Calu3 (cell line): ENCODE measurements at regions not wholly inside any gene's neighbourhood (a gene's known extent, or its start where the extent isn't known, plus 50 kb on each side); places are given as distances from the start of the nearest gene placed in this dataset.

ENCODE experiments used
- BruUV-seq: library from RNA; stranded (reverse); fragments of 400-500 nt; replicated peaks from 2 replicates; lab custom pipeline; 2021; lab: Mats Ljungman, UMichigan
- CTCF ChIA-PET: fragments of 300-600 bp; sonication (Branson Sonifier 250); formaldehyde crosslinking; loops from one replicate; lab custom pipeline; 2022; ENCODE audit warnings: antibody characterized with exemption; lab: Charles Lee
- DNase-seq: peaks from one replicate; pipeline ENCODE4 v3.0.0; 2022
- H3K27ac Mint-ChIP-seq: one replicate; pipeline ENCODE4 v1.8.0; 2022; ENCODE audit warnings: mixed read lengths; ENCODE audit not compliant: unreplicated experiment
- H3K27me3 Mint-ChIP-seq: one replicate; pipeline ENCODE4 v1.8.0; 2022; ENCODE audit warnings: mixed read lengths; ENCODE audit not compliant: unreplicated experiment
- H3K36me3 Mint-ChIP-seq: one replicate; pipeline ENCODE4 v1.8.0; 2022; ENCODE audit warnings: mild to moderate bottlenecking, moderate library complexity, mixed read lengths; ENCODE audit not compliant: insufficient read depth, unreplicated experiment
- H3K4me1 Mint-ChIP-seq: one replicate; pipeline ENCODE4 v1.8.0; 2022; ENCODE audit warnings: mild to moderate bottlenecking, low read depth, mixed read lengths; ENCODE audit not compliant: unreplicated experiment
- H3K4me3 Mint-ChIP-seq: one replicate; pipeline ENCODE4 v1.8.0; 2022; ENCODE audit warnings: mild to moderate bottlenecking, low read depth, moderate library complexity, mixed read lengths; ENCODE audit not compliant: unreplicated experiment
- H3K9me3 Mint-ChIP-seq: one replicate; pipeline ENCODE4 v1.8.0; 2022; ENCODE audit warnings: low read depth, mixed read lengths; ENCODE audit not compliant: unreplicated experiment
- CTCF ChIP-seq: fragments of 200-600 bp; IDR thresholded peaks from one replicate; pipeline ENCODE4 v1.8.0; 2022; ENCODE audit warnings: antibody characterized with exemption; ENCODE audit not compliant: unreplicated experiment
- intact Hi-C: fragments of 100-400 bp; cut with micrococcal nuclease; formaldehyde crosslinking; loops from one replicate; pipeline ENCODE4 v1.10.0; 2022; ENCODE audit not compliant: unreplicated experiment

DNA sequence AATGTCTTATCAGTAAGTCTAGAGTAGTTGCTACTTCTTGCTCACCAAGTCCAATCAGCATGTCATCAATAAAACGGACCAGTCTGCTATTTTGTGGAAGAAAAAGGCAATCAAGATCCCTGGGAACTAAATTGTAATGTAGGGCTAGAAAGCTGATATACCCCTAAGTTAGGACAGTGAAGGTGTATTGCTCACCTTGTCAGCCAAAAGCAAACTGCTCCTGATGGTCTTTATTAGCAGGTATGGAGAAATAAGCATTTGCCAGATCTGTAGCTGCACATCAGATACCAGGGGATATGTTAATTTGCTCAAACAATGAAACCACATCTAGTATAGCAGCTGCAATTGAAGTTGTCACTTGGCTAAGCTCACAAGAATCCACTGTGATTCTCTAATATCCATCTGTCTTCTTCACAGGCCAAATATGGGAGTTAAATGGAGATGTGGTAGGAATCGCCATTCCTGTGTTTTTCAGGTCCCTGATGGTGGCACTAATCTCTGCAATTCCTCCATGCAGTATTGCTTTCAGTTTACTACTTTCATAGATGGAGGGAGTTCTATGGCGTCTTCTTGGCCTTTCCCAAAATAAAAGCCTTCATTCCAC is 75.0 kb downstream of the TMEM237 start:
- Mint-ChIP-seq H3K4me3 (no peak overlapping the region), H3K4me1 (no peaks in the 10 kb centered on the region), H3K9me3 (no peaks in the 10 kb centered on the region), H3K27me3 (no peaks in the 10 kb centered on the region), H3K36me3 (no peaks in the 10 kb centered on the region), H3K27ac (no peak overlapping the region)
- no TSS peak for BruUV-seq
- no peak for TF ChIP-seq CTCF
- no peak for DNase-seq
- intact Hi-C loops: no loop called here
- CTCF ChIA-PET: interaction anchor here (1.5 kb wide), 1 partner anchor 12 kb away, joined by 3 read pairs; no protein-coding TSS in a partner anchor

GRCh38 chr2:201559067-201559710 is 84.1 kb downstream of the TMEM237 start:
- TF ChIP-seq CTCF: no peak
- intact Hi-C loops: no loop called here
- H3K27ac Mint-ChIP-seq: no peak overlapping the region
- no peaks in the 10 kb centered on the region for H3K4me1 Mint-ChIP-seq
- BruUV-seq: no TSS peak
- no peaks in the 10 kb centered on the region for H3K27me3 Mint-ChIP-seq
- H3K36me3 Mint-ChIP-seq: no peaks in the 10 kb centered on the region
- CTCF ChIA-PET: no interaction called here
- DNase-seq: peak; percentile 4
- H3K9me3 Mint-ChIP-seq: no peaks in the 10 kb centered on the region
- H3K4me3 Mint-ChIP-seq: no peak overlapping the region

DNA sequence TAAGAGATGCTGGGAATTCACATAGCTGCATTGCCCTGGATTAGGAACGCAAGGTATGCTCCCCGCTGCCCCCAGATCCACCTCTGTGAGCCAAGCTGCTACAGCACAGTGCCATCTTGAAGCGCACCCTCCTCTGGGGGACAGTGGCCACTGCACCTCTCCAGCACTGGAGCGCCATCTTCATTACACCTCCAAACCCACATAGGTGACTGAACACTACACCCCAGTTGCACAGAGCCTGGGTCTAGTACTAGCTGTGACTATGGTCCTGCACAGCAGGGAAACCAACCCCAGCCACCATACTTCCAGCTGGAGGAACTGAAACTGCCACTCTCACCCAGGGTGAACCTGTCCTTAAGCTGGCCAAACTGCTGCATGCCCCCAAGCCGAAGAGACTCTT is 84.6 kb downstream of the TMEM237 start:
- H3K36me3 Mint-ChIP-seq: no peaks in the 10 kb centered on the region
- no peak for TF ChIP-seq CTCF
- no TSS peak for BruUV-seq
- CTCF ChIA-PET: no interaction called here
- intact Hi-C loops: no loop called here
- no peaks in the 10 kb centered on the region for H3K27me3 Mint-ChIP-seq
- DNase-seq: peak; percentile 3
- no peaks in the 10 kb centered on the region for H3K4me1 Mint-ChIP-seq
- no peaks in the 10 kb centered on the region for H3K9me3 Mint-ChIP-seq
- H3K27ac Mint-ChIP-seq: no peak overlapping the region
- H3K4me3 Mint-ChIP-seq: no peak overlapping the region

DNA sequence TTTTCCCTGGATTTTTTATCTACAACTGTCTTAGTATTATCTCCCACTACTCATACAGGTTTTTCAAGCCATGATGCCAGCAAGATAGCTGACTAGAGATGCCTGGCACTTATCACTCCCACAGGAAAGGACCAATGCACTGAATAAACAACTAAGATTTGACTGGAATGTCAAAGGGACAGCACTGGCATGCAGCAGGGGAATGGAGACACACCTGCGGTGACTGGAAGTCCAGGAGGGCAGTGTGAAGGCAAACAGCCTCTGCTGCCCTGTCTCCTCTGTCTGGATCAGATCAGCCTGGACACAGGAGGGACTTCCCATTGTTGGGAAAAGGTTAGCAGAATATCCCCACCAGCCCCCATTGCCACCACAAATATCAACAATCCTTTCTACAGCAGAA is 85.1 kb downstream of the TMEM237 start:
- DNase-seq: peak; percentile 24
- no peak overlapping the region for H3K4me3 Mint-ChIP-seq
- CTCF ChIA-PET: no interaction called here
- intact Hi-C loops: no loop called here
- H3K9me3 Mint-ChIP-seq: no peaks in the 10 kb centered on the region
- BruUV-seq: no TSS peak
- no peaks in the 10 kb centered on the region for H3K4me1 Mint-ChIP-seq
- H3K27ac Mint-ChIP-seq: no peak overlapping the region
- no peaks in the 10 kb centered on the region for H3K27me3 Mint-ChIP-seq
- no peaks in the 10 kb centered on the region for H3K36me3 Mint-ChIP-seq
- TF ChIP-seq CTCF: no peak
